GM21390 (cell line): ENCODE measurements at regions not wholly inside any gene's neighbourhood (a gene's known extent, or its start where the extent isn't known, plus 50 kb on each side); places are given as distances from the start of the nearest gene placed in this dataset.
A peak's percentile ranks its signal among the peaks of the same experiment; 100 is the strongest.
"Not testable (repeated sequence)": the region's sequence is repeated elsewhere in the genome, so short reads cannot be mapped to it uniquely, and the experiment has no call there.

Experiments
- ATAC-seq: cut with Tn5 transposase; IDR thresholded peaks from one replicate; pipeline ENCODE4 v1.9.1; 2021; ENCODE audit not compliant: unreplicated experiment

GRCh38 chr16:52976539-52977167, 76.0 kb downstream of the CHD9NB start:
- ATAC-seq, result no peak

GRCh38 chr16:52967744-52968143, 85.0 kb downstream of the CHD9NB start:
- ATAC-seq, result no peak

DNA sequence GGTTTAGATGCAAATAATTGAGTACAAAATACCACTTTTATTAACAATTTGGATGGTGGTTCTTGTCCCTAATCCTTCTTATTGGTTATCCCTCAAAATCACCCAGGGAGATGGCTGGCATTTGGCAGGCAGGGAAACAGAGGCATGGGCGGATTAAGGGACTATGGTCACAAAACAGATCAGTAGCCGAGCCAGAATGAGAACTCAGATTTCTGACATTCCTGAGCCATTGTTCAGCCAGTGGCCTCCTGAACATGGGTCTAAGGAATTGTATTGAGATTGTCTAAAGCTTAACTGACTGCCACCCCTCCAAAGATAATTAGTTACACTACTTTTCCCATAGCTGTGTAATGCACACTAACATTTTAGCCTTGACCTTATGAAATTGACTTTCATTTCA, 88.4 kb downstream of the CHD9NB start:
- no peak for ATAC-seq

GRCh38 chr16:52963855-52964242, 88.8 kb downstream of the CHD9NB start:
- no peak for ATAC-seq

DNA sequence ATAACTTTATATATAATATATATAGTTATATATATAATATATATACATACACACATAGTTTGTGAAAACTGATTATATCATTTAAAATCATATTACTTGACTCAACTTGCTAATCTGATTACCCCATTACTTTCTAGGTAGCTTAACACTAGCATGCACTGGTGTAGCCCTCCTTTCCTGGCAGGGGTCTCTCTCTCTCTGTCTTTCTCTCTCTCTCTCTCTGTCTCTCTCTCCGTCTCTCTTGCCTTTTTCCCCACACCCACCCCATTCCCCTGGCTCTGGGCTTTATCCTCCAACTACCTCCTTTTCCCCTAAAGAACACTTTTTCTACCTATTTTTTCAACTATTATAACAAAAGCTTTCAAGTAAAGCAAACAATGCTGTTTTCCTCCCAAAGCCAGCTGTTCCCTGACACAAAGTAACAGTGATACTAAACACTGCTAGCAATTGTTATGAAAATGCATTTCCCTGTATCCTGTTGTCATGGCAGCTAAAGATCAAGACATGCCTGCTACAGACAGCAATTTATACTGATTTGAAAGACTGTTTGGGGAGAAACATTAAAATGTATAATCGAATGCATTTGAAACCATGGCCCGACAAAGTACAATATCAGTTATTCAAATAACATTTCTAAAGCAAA, 89.4 kb downstream of the CHD9NB start:
- ATAC-seq, result no peak

DNA sequence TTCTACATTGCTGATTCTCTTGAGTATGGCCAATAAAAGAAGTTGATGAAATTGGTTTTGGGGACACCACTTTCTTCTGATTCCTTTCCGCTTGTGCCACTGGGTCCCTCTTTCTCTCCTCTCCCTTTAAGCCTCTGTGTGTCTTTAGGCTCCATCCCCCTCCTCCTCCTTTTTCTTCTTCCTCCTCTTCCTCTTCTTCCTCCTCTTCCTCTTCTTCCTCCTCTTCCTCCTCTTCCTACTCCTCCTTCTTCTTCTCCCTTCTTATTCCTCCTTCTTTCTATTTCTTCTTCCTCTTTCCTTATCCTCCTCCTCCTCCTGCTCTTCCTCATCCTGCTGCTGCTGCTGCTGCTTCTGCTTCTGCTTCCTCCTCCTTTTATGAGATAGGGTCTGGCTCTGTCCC, 93.7 kb downstream of the CHD9NB start:
- ATAC-seq, result no peak

- no peak for ATAC-seq
Measured at GRCh38 chr16:52957199-52957598, 95.5 kb downstream of the CHD9NB start.

GRCh38 chr16:52956044-52956443, 96.7 kb downstream of the CHD9NB start:
- no peak for ATAC-seq

GRCh38 chr16:52953215-52953614, 99.5 kb downstream of the CHD9NB start:
- ATAC-seq, result no peak

DNA sequence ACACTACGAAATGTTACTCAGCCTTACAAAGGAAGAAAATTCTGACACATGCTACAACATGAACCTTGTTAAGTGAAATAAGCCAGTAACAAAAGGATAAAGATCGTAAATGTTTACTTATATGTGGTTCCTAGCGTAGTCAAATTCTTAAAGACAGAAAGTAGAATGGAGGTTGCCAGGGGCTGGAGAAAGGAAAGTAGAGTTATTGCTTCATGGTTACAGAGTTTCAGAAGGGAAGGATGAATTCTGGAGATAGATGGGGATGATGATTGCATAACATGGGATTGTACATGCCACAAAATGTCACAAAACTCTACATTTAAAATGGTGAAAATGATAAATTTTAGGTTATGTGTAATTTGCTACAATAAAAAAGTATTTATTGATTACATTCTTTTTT, 103.8 kb downstream of the CHD9NB start:
- no peak for ATAC-seq

GRCh38 chr16:52932321-52932720, 120.4 kb downstream of the CHD9NB start:
- no peak for ATAC-seq

- ATAC-seq, result no peak
Measured at GRCh38 chr16:52929478-52930400, 123.0 kb downstream of the CHD9NB start.

DNA sequence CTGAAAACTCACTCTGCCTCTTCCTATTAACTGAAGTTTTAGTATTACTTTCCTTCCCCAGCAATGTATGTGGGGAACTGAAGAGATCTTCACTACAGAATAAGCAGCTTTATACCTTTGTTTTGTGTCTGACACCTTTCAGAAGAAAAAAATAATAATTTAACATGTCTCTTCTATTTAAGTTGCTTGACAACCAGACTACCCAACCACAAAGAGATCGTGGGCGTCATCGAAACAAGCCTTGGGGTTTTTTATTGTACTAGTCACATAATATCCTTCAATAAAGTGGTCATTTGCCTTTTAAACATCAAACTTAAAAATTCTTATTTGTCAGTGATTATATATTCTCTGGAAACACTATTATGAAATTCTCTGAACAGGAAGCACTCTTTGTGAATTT, 123.7 kb downstream of the CHD9NB start:
- no peak for ATAC-seq

DNA sequence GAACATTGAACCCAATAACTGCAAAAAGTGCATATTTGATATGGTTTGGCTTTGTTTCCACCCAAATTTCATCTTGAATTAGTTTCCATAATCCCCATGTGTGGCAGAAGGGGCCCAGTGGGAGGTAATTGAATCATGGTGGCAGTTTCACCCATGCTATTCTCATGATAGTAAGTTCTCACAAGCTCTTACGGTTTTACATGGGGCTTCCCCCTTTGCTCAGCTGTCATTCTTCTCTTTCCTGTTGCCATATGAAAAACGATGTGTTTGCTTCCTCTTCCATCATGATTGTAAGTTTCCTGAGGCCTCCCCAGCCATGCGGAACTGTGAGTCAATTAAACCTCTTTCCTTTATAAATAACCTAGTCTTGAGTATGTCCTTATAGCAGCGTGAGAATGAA, 127.6 kb downstream of the CHD9NB start:
- no peak for ATAC-seq

DNA sequence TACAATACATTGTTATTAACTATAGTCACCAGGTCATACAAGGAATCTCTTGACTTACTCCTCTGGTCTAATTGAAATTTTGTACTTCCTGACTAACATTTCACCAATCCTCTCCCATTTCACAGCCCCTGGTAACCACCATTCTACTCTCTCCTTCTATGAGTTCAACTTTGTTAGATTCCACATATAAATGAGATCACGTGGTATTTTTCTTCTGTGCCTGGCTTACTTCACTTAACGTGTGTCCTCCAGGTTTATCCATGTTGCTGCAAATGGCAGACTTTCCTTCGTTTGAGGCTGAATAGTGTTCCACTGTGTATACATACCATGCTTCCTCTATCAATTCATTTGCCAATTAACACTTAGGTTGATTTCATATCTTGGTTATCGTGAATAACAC, 128.5 kb downstream of the CHD9NB start:
- ATAC-seq, result no peak

DNA sequence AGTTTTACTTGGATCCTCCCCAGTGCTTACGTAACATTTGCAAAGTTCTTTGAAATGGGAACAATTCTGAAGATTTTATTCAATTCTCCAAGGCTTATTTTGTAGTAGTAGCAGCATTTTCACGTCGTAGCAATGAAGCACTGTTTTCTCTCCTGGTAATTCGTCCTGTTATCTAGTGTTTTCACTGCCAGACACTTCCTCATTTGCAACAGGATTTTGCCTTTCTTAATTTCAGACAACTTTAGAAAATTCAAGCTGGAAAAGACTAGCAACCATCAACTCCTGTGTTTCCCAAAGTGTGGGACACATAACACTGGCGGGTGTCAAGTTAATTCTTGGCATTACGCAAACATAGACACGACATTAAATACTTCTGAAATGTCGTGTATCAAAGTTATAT, 131.6 kb downstream of the CHD9NB start:
- no peak for ATAC-seq

- no peak for ATAC-seq
Measured at GRCh38 chr16:52920331-52920730, 132.4 kb downstream of the CHD9NB start.

- no peak for ATAC-seq
Measured at GRCh38 chr16:52914428-52914827, 138.3 kb downstream of the CHD9NB start.

DNA sequence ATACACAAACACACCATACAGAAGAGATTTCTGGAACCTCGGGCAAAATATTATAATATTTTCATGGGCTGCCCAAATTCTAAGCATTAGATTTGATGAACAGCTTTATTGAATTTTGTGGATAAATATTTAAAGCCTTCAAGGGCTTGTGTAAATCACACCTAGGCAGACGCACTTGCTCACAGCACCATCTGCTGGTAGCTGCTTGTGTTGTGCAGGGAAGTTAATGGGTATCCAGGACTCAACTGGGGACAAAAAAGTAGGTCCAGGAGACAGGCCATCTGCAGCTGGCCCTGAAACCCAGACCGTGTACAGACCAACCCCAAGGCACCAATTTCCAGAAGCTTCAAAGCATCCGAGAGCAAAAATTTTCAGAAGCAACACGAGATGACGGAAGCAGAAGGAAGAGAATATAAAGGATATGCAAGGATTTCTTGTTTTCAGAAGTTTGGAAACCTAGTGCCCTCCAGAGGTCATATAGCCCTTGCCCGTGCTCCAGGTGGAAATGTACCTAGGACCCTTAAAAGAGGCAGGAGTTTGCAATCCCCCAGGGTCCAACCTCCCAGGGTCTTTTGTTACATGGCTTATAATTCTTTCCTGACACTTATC, 140.0 kb downstream of the CHD9NB start:
- ATAC-seq, result peak; percentile 87

- ATAC-seq, result not testable (repeated sequence)
Measured at GRCh38 chr16:52908057-52908456, 144.6 kb downstream of the CHD9NB start.

DNA sequence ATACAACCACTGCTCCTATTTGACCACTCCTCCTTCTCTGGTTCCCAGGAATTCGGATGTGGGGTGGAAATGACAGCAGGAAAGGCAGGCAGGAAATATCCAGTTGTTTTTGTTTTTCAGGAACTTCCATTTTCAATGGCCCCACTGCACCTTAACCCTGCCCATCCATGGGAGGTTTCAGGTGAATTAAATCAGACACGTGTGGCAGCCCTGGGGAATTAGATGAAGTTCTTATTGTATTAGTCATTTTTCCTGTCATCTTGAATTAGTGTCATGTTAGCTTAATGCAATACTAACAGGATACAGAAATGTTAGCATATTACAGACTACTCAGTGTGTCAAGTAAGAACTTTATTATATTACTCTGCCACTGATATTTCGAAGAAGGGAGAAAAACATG, 146.4 kb downstream of the CHD9NB start:
- no peak for ATAC-seq
